K562 (cell line): ENCODE measurements at regions not wholly inside any gene's neighbourhood (a gene's known extent, or its start where the extent isn't known, plus 50 kb on each side); places are given as distances from the start of the nearest gene placed in this dataset.
"Not testable (repeated sequence)": the region's sequence is repeated elsewhere in the genome, so short reads cannot be mapped to it uniquely, and the experiment has no call there.

Experiments used
- ATAC-seq: fragments of 200-7000 bp; cut with Tn5 transposase; 3 replicates; pipeline ENCODE4 v1.9.1; 2020; ENCODE audit warnings: moderate library complexity
- BruUV-seq: library from RNA; stranded (reverse); fragments of 400-500 nt; replicated peaks from 2 replicates; lab custom pipeline; 2021; lab: Mats Ljungman, UMichigan
- CTCF ChIA-PET: fragments of 300-600 bp; formaldehyde crosslinking; extraction: SDS; loops from one replicate; lab custom pipeline; 2021; ENCODE audit warnings: low intra/inter-chr PET ratio; lab: Yijun Ruan, JAX
- POLR2A ChIA-PET: fragments of 300-600, 350-650 bp; sonication (Branson Sonifier 250); formaldehyde crosslinking; extraction: SDS; loops from one replicate; lab custom pipeline; 2021; ENCODE audit warnings: antibody characterized with exemption, inconsistent platforms; lab: Yijun Ruan, JAX
- DNase-seq, 4 experiments: peaks; one replicate each; pipeline versions ENCODE4 v3.0.0 to v3.0.0-alpha.2; 2011 to 2018; ENCODE audit warnings: low spot score in 3 of 4, mixed read lengths in 3 of 4; ENCODE audit errors: extremely low read depth in 1 of 4
- FAIRE-seq: peaks from 2 replicates; lab custom pipeline; 2011; peaks lifted over from hg19 to GRCh38; lab: Jason Lieb, UNC
- H2AFZ ChIP-seq: 2 replicates; pipeline ENCODE4 v1.6.0; 2011; ENCODE audit warnings: low read depth, low read length, control low read depth, inconsistent platforms
- H3K27ac ChIP-seq: fragments of 200-600 bp; 3 replicates; pipeline ENCODE4 v1.8.0; 2011; ENCODE audit warnings: low read depth, mild to moderate bottlenecking, control low read depth, inconsistent platforms, low read length, moderate library complexity, mixed read lengths; ENCODE audit errors: extremely low read depth
- H3K27me3 ChIP-seq, 2 experiments: fragments of 300-600 bp in 1 of 2; 2 replicates in 1 of 2; 3 replicates in 1 of 2; pipeline versions ENCODE4 v1.6.0 to v1.8.0; 2011; ENCODE audit warnings: inconsistent platforms in 2 of 2, low read length in 2 of 2, mild to moderate bottlenecking in 1 of 2, mixed read lengths in 1 of 2, moderate library complexity in 1 of 2; ENCODE audit not compliant: control insufficient read depth in 2 of 2, insufficient read depth in 2 of 2
- H3K36me3 ChIP-seq: fragments of 300-600 bp; 3 replicates; pipeline ENCODE4 v1.8.0; 2011; ENCODE audit warnings: mild to moderate bottlenecking, low read length, inconsistent platforms; ENCODE audit not compliant: control insufficient read depth, insufficient read depth
- H3K4me1 ChIP-seq, 2 experiments: fragments of 200-600 bp in 1 of 2; replicated peaks in 1 of 2; 2 replicates in 1 of 2; 3 replicates in 1 of 2; pipeline versions ENCODE4 v1.5.1 to v1.8.0; 2011; ENCODE audit warnings: inconsistent platforms in 2 of 2, low read length in 2 of 2, mild to moderate bottlenecking in 1 of 2, mixed read lengths in 1 of 2, moderate library complexity in 1 of 2; ENCODE audit not compliant: control insufficient read depth in 2 of 2, insufficient read depth in 2 of 2
- H3K4me2 ChIP-seq: 2 replicates; pipeline ENCODE4 v1.6.1; 2011; ENCODE audit warnings: low read length, control low read depth, inconsistent platforms, mixed read lengths; ENCODE audit not compliant: insufficient read depth
- H3K4me3 ChIP-seq: fragments of 200-600 bp; sonication (generic), shearing (Covaris generic); 2 replicates; pipeline ENCODE4 v1.5.1; 2016; ENCODE audit warnings: control low read depth, inconsistent platforms
- H3K79me2 ChIP-seq: fragments of 200-600 bp; 3 replicates; pipeline ENCODE4 v1.8.0; 2011; ENCODE audit warnings: low read length, inconsistent platforms; ENCODE audit not compliant: control insufficient read depth, insufficient read depth
- H3K9ac ChIP-seq, 2 experiments: 2 replicates each; pipeline versions ENCODE4 v1.6.0 to v1.6.1; 2011; ENCODE audit warnings: low read depth in 2 of 2, low read length in 2 of 2, control low read depth in 1 of 2, inconsistent platforms in 1 of 2, mild to moderate bottlenecking in 1 of 2, mixed read lengths in 1 of 2; ENCODE audit not compliant: insufficient read depth in 1 of 2
- H3K9me1 ChIP-seq: one replicate; pipeline ENCODE4 v1.6.0; 2011; ENCODE audit warnings: inconsistent platforms, mild to moderate bottlenecking, low read length, moderate library complexity; ENCODE audit not compliant: control insufficient read depth, insufficient read depth
- H3K9me3 ChIP-seq: replicated peaks from 2 replicates; pipeline ENCODE4 v1.5.1; 2011; ENCODE audit warnings: low read depth, low read length, inconsistent platforms; ENCODE audit not compliant: control insufficient read depth, insufficient read depth
- H4K20me1 ChIP-seq: replicated peaks from 2 replicates; pipeline ENCODE4 v1.6.1; 2011; ENCODE audit warnings: low read length, inconsistent platforms, mixed read lengths; ENCODE audit not compliant: control insufficient read depth, insufficient read depth
- C11orf30 ChIP-seq: fragments of 450-650 bp; IDR thresholded peaks from 2 replicates; pipeline ENCODE4 v1.6.1; 2016; ENCODE audit warnings: low read depth, mild to moderate bottlenecking
- EP400 ChIP-seq: fragments of 450-650 bp; IDR thresholded peaks from 2 replicates; pipeline ENCODE4 v1.6.1; 2017; ENCODE audit warnings: antibody characterized with exemption, mild to moderate bottlenecking, moderate library complexity
- GATA2 ChIP-seq: sonication (generic); formaldehyde crosslinking; IDR thresholded peaks from 2 replicates; pipeline ENCODE4 v1.4.0; 2020; ENCODE audit warnings: mild to moderate bottlenecking, missing genetic modification reagents
- GTF2F1 ChIP-seq: IDR thresholded peaks from 2 replicates; pipeline ENCODE4 v1.6.1; 2011; ENCODE audit warnings: low read depth, low read length, improper control_type of control experiment
- MCM7 ChIP-seq, 2 experiments: fragments of 450-650 bp; IDR thresholded peaks; 2 replicates each; pipeline ENCODE4 v1.6.1; 2016 to 2018
- POLR2AphosphoS2 ChIP-seq: IDR thresholded peaks from 2 replicates; pipeline ENCODE4 v1.6.1; 2012; ENCODE audit warnings: low read length, improper control_type of control experiment
- PURB ChIP-seq: sonication (generic); formaldehyde crosslinking; IDR thresholded peaks from 2 replicates; pipeline ENCODE4 v1.9.0; 2021; ENCODE audit warnings: low read depth, mild to moderate bottlenecking, missing genetic modification reagents
- SMAD1 ChIP-seq: fragments of 150-350 bp; IDR thresholded peaks from 2 replicates; pipeline ENCODE4 v1.6.1; 2014; ENCODE audit warnings: low read length, low read depth; ENCODE audit not compliant: partially characterized antibody
- TFAM ChIP-seq: fragments of 250-450 bp; sonication (Bioruptor Pico); conservative IDR thresholded peaks from 2 replicates; pipeline ENCODE4 v1.5.0; 2021; ENCODE audit warnings: mild to moderate bottlenecking, moderate library complexity
- ZEB2 ChIP-seq: fragments of 450-650 bp; IDR thresholded peaks from 2 replicates; pipeline ENCODE4 v1.6.1; 2016
- ZNF124 ChIP-seq: sonication (generic); formaldehyde crosslinking; IDR thresholded peaks from 2 replicates; pipeline ENCODE4 v1.8.1; 2022; ENCODE audit warnings: missing genetic modification reagents
- ZNF174 ChIP-seq: fragments of 250-450 bp; sonication (Bioruptor Pico); IDR thresholded peaks from 2 replicates; pipeline ENCODE4 v1.4.0; 2020; ENCODE audit warnings: mild to moderate bottlenecking
- WGBS: fragments of 100-300 bp; shearing (Covaris generic); methylation state at CpG from one replicate; pipeline ENCODE4 v1.1.6; 2016; ENCODE audit warnings: low coverage, mixed read lengths; ENCODE audit not compliant: insufficient coverage; ENCODE audit errors: missing lambda C conversion rate; 5-methylcytosine and 5-hydroxymethylcytosine counted together
- in situ Hi-C: fragments of 300-500 bp; cut with MboI; formaldehyde crosslinking; loops from 4 replicates; pipeline ENCODE4 v1.15.0; 2018; ENCODE audit warnings: inconsistent platforms, mixed read lengths
- intact Hi-C: fragments of 100-400 bp; cut with micrococcal nuclease; formaldehyde crosslinking; loops from 2 replicates; pipeline ENCODE4 v1.14.2; 2022
- TF ChIP-seq, protein P1 (sequence below): sonication (generic); formaldehyde crosslinking; IDR thresholded peaks from 2 replicates; pipeline ENCODE4 v1.8.0; 2022; ENCODE audit warnings: missing genetic modification reagents, mild to moderate bottlenecking, borderline replicate concordance
- TF ChIP-seq, protein P2 (sequence below): fragments of 250-450 bp; sonication (Bioruptor Pico); IDR thresholded peaks from 2 replicates; pipeline ENCODE4 v1.9.0; 2021; ENCODE audit warnings: mild to moderate bottlenecking, inconsistent platforms

DNA sequence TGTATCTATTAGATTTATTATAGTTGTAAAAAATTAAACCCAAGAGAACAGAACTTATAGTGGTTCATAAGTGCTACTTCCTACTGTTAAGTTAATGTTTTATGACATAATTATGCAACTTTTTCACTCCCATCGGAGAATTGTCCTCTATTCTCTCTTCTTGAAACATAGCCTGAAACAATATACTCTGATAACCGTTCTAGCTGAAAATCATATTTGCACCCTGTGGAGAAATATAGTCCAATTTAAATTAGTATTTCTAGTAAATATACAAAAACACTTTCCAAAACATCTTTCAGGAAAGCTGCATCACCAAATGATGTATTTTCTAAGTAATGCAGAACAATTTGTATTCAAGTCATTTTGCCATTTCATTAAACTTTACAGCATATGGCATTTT, 586.4 kb downstream of the PRR32 start (continued):
- TF ChIP-seq C11orf30, result no peak
- TF ChIP-seq, protein P1, sequence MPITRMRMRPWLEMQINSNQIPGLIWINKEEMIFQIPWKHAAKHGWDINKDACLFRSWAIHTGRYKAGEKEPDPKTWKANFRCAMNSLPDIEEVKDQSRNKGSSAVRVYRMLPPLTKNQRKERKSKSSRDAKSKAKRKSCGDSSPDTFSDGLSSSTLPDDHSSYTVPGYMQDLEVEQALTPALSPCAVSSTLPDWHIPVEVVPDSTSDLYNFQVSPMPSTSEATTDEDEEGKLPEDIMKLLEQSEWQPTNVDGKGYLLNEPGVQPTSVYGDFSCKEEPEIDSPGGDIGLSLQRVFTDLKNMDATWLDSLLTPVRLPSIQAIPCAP, result no peak
- no peak for TF ChIP-seq ZEB2
- no peak for TF ChIP-seq EP400
- TF ChIP-seq SMAD1, result no peak
- no peak for TF ChIP-seq PURB (CRISPR knock-in tag)
- TF ChIP-seq, protein P2, sequence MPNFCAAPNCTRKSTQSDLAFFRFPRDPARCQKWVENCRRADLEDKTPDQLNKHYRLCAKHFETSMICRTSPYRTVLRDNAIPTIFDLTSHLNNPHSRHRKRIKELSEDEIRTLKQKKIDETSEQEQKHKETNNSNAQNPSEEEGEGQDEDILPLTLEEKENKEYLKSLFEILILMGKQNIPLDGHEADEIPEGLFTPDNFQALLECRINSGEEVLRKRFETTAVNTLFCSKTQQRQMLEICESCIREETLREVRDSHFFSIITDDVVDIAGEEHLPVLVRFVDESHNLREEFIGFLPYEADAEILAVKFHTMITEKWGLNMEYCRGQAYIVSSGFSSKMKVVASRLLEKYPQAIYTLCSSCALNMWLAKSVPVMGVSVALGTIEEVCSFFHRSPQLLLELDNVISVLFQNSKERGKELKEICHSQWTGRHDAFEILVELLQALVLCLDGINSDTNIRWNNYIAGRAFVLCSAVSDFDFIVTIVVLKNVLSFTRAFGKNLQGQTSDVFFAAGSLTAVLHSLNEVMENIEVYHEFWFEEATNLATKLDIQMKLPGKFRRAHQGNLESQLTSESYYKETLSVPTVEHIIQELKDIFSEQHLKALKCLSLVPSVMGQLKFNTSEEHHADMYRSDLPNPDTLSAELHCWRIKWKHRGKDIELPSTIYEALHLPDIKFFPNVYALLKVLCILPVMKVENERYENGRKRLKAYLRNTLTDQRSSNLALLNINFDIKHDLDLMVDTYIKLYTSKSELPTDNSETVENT, result no peak
- no peak for TF ChIP-seq MCM7 (IDR thresholded peaks at IDR 0.05)
- TF ChIP-seq, all 486 proteins: peak for 0

DNA sequence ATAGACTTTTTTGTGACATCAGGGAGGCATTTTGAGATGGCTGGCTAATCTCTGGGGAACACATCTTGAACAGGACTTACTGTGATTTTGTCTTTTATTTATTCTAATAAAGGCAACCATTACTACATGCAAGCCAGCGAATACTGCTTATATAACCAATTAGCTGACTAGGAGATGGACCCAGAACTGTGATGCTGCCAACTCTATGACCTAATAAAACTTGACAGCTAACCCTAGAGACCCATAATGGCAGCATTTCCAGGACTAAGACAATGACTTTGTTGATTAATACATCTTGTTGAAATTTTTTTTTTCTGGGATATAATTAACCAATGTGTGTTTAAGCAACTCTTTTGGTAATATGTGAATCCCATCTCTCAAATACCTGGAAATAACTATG, 584.6 kb downstream of the PRR32 start:
- H3K36me3 ChIP-seq, result no peaks in the 10 kb centered on the region
- 0% methylated on average over 1 of the region's 1 CpG for WGBS
- no peak overlapping the region for H3K9ac ChIP-seq
- H3K4me1 ChIP-seq, result no peaks in the 10 kb centered on the region
- no peaks in the 10 kb centered on the region for H3K9me1 ChIP-seq
- ChIA-PET POLR2A (interaction anchor here (0.6 kb wide), 1 partner anchor 404 kb away, joined by 3 read pairs; no protein-coding TSS in a partner anchor), CTCF (no interaction called here)
- ATAC-seq (no peak), DNase-seq (no peak), FAIRE-seq (no peak)
- no peaks in the 10 kb centered on the region for H4K20me1 ChIP-seq
- H2AFZ ChIP-seq, result no peak overlapping the region
- in situ Hi-C loops (no loop called here), intact Hi-C loops (no loop called here)
- H3K27ac ChIP-seq, result no peak overlapping the region
- no peaks in the 10 kb centered on the region; the same call in 1 of the 2 replicates for H3K9me3 ChIP-seq
- H3K4me2 ChIP-seq, result no peak overlapping the region
- no peaks in the 10 kb centered on the region for H3K27me3 ChIP-seq
- no peaks in the 10 kb centered on the region for H3K79me2 ChIP-seq
- no peak overlapping the region for H3K4me3 ChIP-seq
- no peak for TF ChIP-seq ZNF124 (CRISPR knock-in tag)
- TF ChIP-seq GTF2F1, result no peak
- TF ChIP-seq GATA2 (CRISPR knock-in tag), result no peak
- no peak for TF ChIP-seq TFAM (CRISPR knock-in tag)
- TF ChIP-seq ZNF174, result no peak
- TF ChIP-seq POLR2AphosphoS2, result no peak
- no TSS peak for BruUV-seq

DNA sequence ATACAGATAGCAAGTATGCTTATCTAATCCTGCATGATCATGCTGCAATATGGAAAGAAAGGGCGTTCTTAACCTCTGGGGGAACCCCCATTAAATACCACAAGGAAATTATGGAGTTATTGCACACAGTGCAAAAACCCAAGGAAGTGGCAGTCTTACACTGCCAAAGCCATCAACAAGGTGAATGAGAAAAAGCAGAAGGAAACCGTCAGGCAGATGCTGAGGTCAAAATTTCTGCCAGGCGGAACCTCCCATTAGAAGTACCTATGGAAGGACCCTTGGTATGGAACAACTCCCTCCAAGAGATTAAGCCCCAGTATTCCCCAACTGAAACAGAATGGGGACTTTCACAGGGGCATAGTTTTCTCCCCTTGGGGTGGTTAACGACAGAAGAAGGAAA, 580.7 kb downstream of the PRR32 start:
- H3K4me1 ChIP-seq, result not testable (repeated sequence)
- 0% methylated on average over 3 of the region's 4 CpGs for WGBS

More for the DNA sequence above, 580.7 kb downstream of the PRR32 start:
- H2AFZ ChIP-seq, H3K9me3 ChIP-seq, BruUV-seq, H3K4me3 ChIP-seq, H3K27me3 ChIP-seq, H3K79me2 ChIP-seq, CTCF ChIA-PET, H3K9ac ChIP-seq, intact Hi-C loops, H3K4me2 ChIP-seq, FAIRE-seq, H3K27ac ChIP-seq, ATAC-seq, POLR2A ChIA-PET, H3K9me1 ChIP-seq, in situ Hi-C loops, H3K36me3 ChIP-seq, H4K20me1 ChIP-seq, DNase-seq: not testable (repeated sequence)
